GM12891 (cell line): ENCODE measurements at regions not wholly inside any gene's neighbourhood (a gene's known extent, or its start where the extent isn't known, plus 50 kb on each side); places are given as distances from the start of the nearest gene placed in this dataset.

Source experiments
- POLR2A ChIP-seq: IDR thresholded peaks from 2 replicates; pipeline ENCODE4 v1.6.1; 2011; ENCODE audit warnings: low read depth, low read length, control low read depth
- POLR2AphosphoS5 ChIP-seq: IDR thresholded peaks from 2 replicates; pipeline ENCODE4 v1.6.1; 2011; ENCODE audit warnings: low read depth, low read length, control low read depth
- TAF1 ChIP-seq: IDR thresholded peaks from 2 replicates; pipeline ENCODE4 v1.6.1; 2011; ENCODE audit warnings: low read depth, low read length, control low read depth

GRCh38 chr3:107461721-107462120, 61.0 kb upstream of the BBX start:
- no peak for TF ChIP-seq POLR2A
- no peak for TF ChIP-seq POLR2AphosphoS5
- no peak for TF ChIP-seq TAF1
